HCT116 (cell line): ENCODE measurements at regions not wholly inside any gene's neighbourhood (a gene's known extent, or its start where the extent isn't known, plus 50 kb on each side); places are given as distances from the start of the nearest gene placed in this dataset.

ENCODE experiments used
- ATAC-seq: fragments of 200-7000 bp; cut with Tn5 transposase; 2 replicates; pipeline ENCODE4 v1.9.1; 2020; ENCODE audit warnings: mild to moderate bottlenecking, moderate library complexity
- BruUV-seq: library from RNA; stranded (reverse); fragments of 400-500 nt; replicated peaks from 2 replicates; lab custom pipeline; 2021; lab: Mats Ljungman, UMichigan
- CTCF ChIA-PET: fragments of 300-600 bp; sonication (Branson Sonifier 250); formaldehyde crosslinking; loops from one replicate; lab custom pipeline; 2021; ENCODE audit warnings: antibody characterized with exemption; lab: Charles Lee
- POLR2A ChIA-PET: fragments of 300-600, 350-600 bp; sonication (Branson Sonifier 250); formaldehyde crosslinking; loops from one replicate; lab custom pipeline; 2021; ENCODE audit warnings: antibody characterized with exemption; lab: Charles Lee
- RAD21 ChIA-PET, 2 experiments: fragments of 300-600 bp; sonication (Branson Sonifier 250); formaldehyde crosslinking; loops; one replicate each; lab custom pipeline; 2023; ENCODE audit warnings: low total read pairs in 2 of 2; ENCODE audit not compliant: uncharacterized antibody in 2 of 2, unreplicated experiment in 2 of 2, low non-redundant PET in 1 of 2; lab: Charles Lee
- DNase-seq: peaks from one replicate; pipeline ENCODE4 v3.0.0-alpha.2; 2010; ENCODE audit warnings: low read depth, low spot score
- H2AFZ ChIP-seq: fragments of 200-600 bp; shearing (Covaris generic), sonication (generic); 2 replicates; pipeline ENCODE4 v1.6.1; 2017; ENCODE audit warnings: low read depth, mixed run types, mixed read lengths, antibody characterized with exemption, low read length; ENCODE audit not compliant: poor library complexity, severe bottlenecking
- H3K27ac ChIP-seq: 2 replicates; pipeline ENCODE4 v1.5.1; 2012; ENCODE audit warnings: low read depth, low read length
- H3K27me3 ChIP-seq: fragments of 200-600 bp; sonication (generic); 2 replicates; pipeline ENCODE4 v1.6.1; 2016; ENCODE audit warnings: mixed run types, low read length, mixed read lengths; ENCODE audit not compliant: insufficient read depth
- H3K36me3 ChIP-seq, 2 experiments: fragments of 200-500 bp in 1 of 2; fragments of 200-600 bp in 1 of 2; sonication (Bioruptor generic) in 1 of 2; sonication (generic) in 1 of 2; 2 replicates each; pipeline versions ENCODE4 v1.5.1 to v1.6.1; 2014 to 2016; ENCODE audit warnings: low read length in 2 of 2, inconsistent platforms in 1 of 2, mixed read lengths in 1 of 2, mixed run types in 1 of 2; ENCODE audit not compliant: insufficient read depth in 2 of 2, control insufficient read depth in 1 of 2
- H3K4me1 ChIP-seq, 2 experiments: fragments of 200-600 bp in 1 of 2; sonication (generic) in 1 of 2; 2 replicates each; pipeline versions ENCODE4 v1.5.1 to v1.6.1; 2012 to 2017; ENCODE audit warnings: low read length in 2 of 2, inconsistent platforms in 1 of 2, mild to moderate bottlenecking in 1 of 2, mixed read lengths in 1 of 2, mixed run types in 1 of 2, moderate library complexity in 1 of 2; ENCODE audit not compliant: insufficient read depth in 2 of 2, control insufficient read depth in 1 of 2
- H3K4me2 ChIP-seq: fragments of 200-600 bp; sonication (generic); 2 replicates; pipeline ENCODE4 v1.6.1; 2017; ENCODE audit warnings: mixed run types, low read length, mixed read lengths
- H3K4me3 ChIP-seq, 2 experiments: fragments of 200-600 bp in 1 of 2; sonication (generic) in 1 of 2; replicated peaks in 1 of 2; 2 replicates each; pipeline ENCODE4 v1.5.1; 2011 to 2016; ENCODE audit warnings: low read length in 2 of 2, control low read depth in 1 of 2, low read depth in 1 of 2, mild to moderate bottlenecking in 1 of 2, mixed read lengths in 1 of 2, mixed run types in 1 of 2
- H3K79me2 ChIP-seq: fragments of 200-600 bp; sonication (generic); 2 replicates; pipeline ENCODE4 v1.6.1; 2017; ENCODE audit warnings: mild to moderate bottlenecking, mixed run types, low read length, moderate library complexity, mixed read lengths; ENCODE audit not compliant: insufficient read depth
- H3K9ac ChIP-seq: fragments of 200-600 bp; sonication (generic); 2 replicates; pipeline ENCODE4 v1.6.1; 2016; ENCODE audit warnings: low read length, mixed read lengths
- H3K9me2 ChIP-seq: fragments of 200-600 bp; sonication (generic), shearing (Covaris generic); 2 replicates; pipeline ENCODE4 v1.6.1; 2017; ENCODE audit warnings: mixed run types, mild to moderate bottlenecking, moderate library complexity; ENCODE audit not compliant: insufficient read depth
- H3K9me3 ChIP-seq, 2 experiments: fragments of 200-500 bp in 1 of 2; fragments of 200-600 bp in 1 of 2; sonication (Bioruptor generic) in 1 of 2; sonication (generic) in 1 of 2; 2 replicates each; pipeline ENCODE4 v1.6.1; 2014 to 2017; ENCODE audit warnings: low read length in 2 of 2, mixed read lengths in 2 of 2, inconsistent platforms in 1 of 2, low read depth in 1 of 2, mild to moderate bottlenecking in 1 of 2, mixed run types in 1 of 2, moderate library complexity in 1 of 2; ENCODE audit not compliant: control insufficient read depth in 1 of 2, insufficient read depth in 1 of 2
- H4K20me1 ChIP-seq: fragments of 200-600 bp; sonication (generic), shearing (Covaris generic); 2 replicates; pipeline ENCODE4 v1.6.1; 2017; ENCODE audit warnings: mixed run types, mild to moderate bottlenecking, moderate library complexity; ENCODE audit not compliant: insufficient read depth
- ATF3 ChIP-seq: IDR thresholded peaks from 2 replicates; pipeline ENCODE4 v1.6.1; 2012
- CEBPB ChIP-seq: IDR thresholded peaks from 2 replicates; pipeline ENCODE4 v1.6.1; 2012; ENCODE audit warnings: low read depth
- CTCF ChIP-seq, 3 experiments: fragments of 200-600 bp in 1 of 3; sonication (generic) in 1 of 3; IDR thresholded peaks in 2 of 3; conservative IDR thresholded peaks in 1 of 3; 2 replicates each; pipeline ENCODE4 v1.5.1; 2012 to 2017; ENCODE audit warnings: low read depth in 2 of 3, low read length in 2 of 3, antibody characterized with exemption in 1 of 3, borderline replicate concordance in 1 of 3, control low read depth in 1 of 3, mild to moderate bottlenecking in 1 of 3, mixed read lengths in 1 of 3, mixed run types in 1 of 3, moderate library complexity in 1 of 3; ENCODE audit not compliant: insufficient read depth in 1 of 3
- ELF1 ChIP-seq: IDR thresholded peaks from 2 replicates; pipeline ENCODE4 v1.6.1; 2012; ENCODE audit warnings: low read depth, borderline replicate concordance
- EZH2phosphoT487 ChIP-seq: fragments of 200-600 bp; IDR thresholded peaks from 2 replicates; pipeline ENCODE4 v1.6.1; 2018; ENCODE audit warnings: antibody characterized with exemption, borderline replicate concordance
- FOSL1 ChIP-seq: IDR thresholded peaks from 2 replicates; pipeline ENCODE4 v1.6.1; 2012; ENCODE audit warnings: low read depth
- JUND ChIP-seq: IDR thresholded peaks from 2 replicates; pipeline ENCODE4 v1.6.1; 2012
- POLR2AphosphoS5 ChIP-seq: IDR thresholded peaks from 2 replicates; pipeline ENCODE4 v1.6.1; 2011; ENCODE audit warnings: mild to moderate bottlenecking, low read depth, low read length, moderate library complexity
- RAD21 ChIP-seq: IDR thresholded peaks from 2 replicates; pipeline ENCODE4 v1.6.1; 2012; ENCODE audit warnings: low read depth, mild to moderate bottlenecking
- REST ChIP-seq: IDR thresholded peaks from 2 replicates; pipeline ENCODE4 v1.6.1; 2012; ENCODE audit warnings: low read depth
- SIN3A ChIP-seq: IDR thresholded peaks from 2 replicates; pipeline ENCODE4 v1.6.1; 2012; ENCODE audit warnings: low read depth
- SRF ChIP-seq: IDR thresholded peaks from 2 replicates; pipeline ENCODE4 v1.6.1; 2012; ENCODE audit warnings: low read depth
- YY1 ChIP-seq: IDR thresholded peaks from 2 replicates; pipeline ENCODE4 v1.6.1; 2011; ENCODE audit warnings: low read length, low read depth, moderate library complexity, mild to moderate bottlenecking; ENCODE audit not compliant: insufficient replicate concordance; ENCODE audit errors: extremely low read depth
- ZBTB33 ChIP-seq: IDR thresholded peaks from 2 replicates; pipeline ENCODE4 v1.6.1; 2011; ENCODE audit warnings: mild to moderate bottlenecking, low read length, moderate library complexity; ENCODE audit not compliant: insufficient replicate concordance; ENCODE audit errors: extremely low read depth
- intact Hi-C: fragments of 100-400 bp; cut with micrococcal nuclease; formaldehyde crosslinking; loops from 2 replicates; pipeline ENCODE4 v1.10.0; 2022
- TF ChIP-seq, protein P1 (sequence below): IDR thresholded peaks from 2 replicates; pipeline ENCODE4 v1.6.1; 2012

DNA sequence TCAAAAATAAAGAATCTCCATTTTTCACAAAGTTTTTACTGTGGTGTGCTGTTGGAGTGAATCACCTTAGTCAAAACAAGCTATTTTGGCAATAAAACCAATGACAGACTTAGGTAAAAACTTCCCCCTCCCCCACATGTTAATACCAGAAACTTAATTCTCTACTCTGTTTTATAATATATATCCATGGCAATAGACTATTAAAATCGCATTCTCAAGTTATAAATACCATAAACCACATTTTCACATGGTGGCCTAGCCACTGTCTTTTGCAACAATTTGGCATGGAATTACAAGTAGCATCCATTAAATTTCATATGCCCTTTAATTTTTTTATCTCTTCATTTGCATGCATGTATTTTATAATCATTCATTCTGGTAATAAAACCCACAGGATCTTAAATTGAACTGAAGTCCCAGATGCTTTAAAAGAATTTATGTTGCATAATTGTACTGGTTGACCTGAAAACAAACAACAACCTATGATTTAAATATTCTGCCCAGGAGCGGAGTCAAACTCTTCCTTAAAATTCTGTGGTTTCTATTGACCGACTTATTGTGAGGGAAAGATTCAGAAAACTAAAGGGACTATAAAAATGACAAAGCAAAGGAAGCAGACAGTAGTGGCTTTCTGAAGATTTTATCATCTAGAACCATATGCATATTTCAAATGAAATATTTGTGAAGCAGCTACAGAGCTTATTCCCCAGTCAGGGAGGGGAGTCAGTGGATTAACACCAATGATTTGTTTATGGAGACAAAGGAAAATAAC lies 229.0 kb upstream of the TBL1XR1 start:
- BruUV-seq, result no TSS peak
- RAD21 ChIA-PET, result no interaction called here
- ATAC-seq (no peak), DNase-seq (no peak)
- TF ChIP-seq SRF (no peak), ATF3 (no peak), POLR2AphosphoS5 (no peak), EZH2phosphoT487 (no peak), ELF1 (no peak), ZBTB33 (no peak), JUND (no peak), SIN3A (no peak), CEBPB (no peak), RAD21 (no peak), YY1 (no peak), CTCF (IDR thresholded peaks at IDR 0.05 in 2 of 3, conservative IDR thresholded peaks at IDR 0.05 in 1 of 3; ENCODE audit: borderline replicate concordance in 1 of 3, insufficient read depth in 1 of 3, low read depth in 2 of 3, low read length in 2 of 3) (no peak), FOSL1 (no peak), REST (no peak)
- TF ChIP-seq, protein P1, sequence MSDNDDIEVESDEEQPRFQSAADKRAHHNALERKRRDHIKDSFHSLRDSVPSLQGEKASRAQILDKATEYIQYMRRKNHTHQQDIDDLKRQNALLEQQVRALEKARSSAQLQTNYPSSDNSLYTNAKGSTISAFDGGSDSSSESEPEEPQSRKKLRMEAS, result no peak
- Histone ChIP-seq H3K4me2 (no peak overlapping the region), H3K27ac (no peak overlapping the region), H3K27me3 (no peaks in the 10 kb centered on the region), H2AFZ (no peak overlapping the region), H3K9me2 (no peaks in the 10 kb centered on the region), H4K20me1 (no peaks in the 10 kb centered on the region), H3K36me3 (no peaks in the 10 kb centered on the region), H3K9me3 (no peaks in the 10 kb centered on the region), H3K4me1 (0 out of 4 replicates have a peak, but pooled peaks cover 0 to 5% of the 10 kb centered on the region in 2 experiments), H3K79me2 (no peaks in the 10 kb centered on the region), H3K9ac (no peak overlapping the region), H3K4me3 (no peak overlapping the region)
- intact Hi-C loops, result no loop called here
- POLR2A ChIA-PET, result no interaction called here
- CTCF ChIA-PET, result no interaction called here
